ENCODE measurements at regions not wholly inside any gene's neighbourhood (a gene's known extent, or its start where the extent isn't known, plus 50 kb on each side); places are given as distances from the start of the nearest gene placed in this dataset.

DNA sequence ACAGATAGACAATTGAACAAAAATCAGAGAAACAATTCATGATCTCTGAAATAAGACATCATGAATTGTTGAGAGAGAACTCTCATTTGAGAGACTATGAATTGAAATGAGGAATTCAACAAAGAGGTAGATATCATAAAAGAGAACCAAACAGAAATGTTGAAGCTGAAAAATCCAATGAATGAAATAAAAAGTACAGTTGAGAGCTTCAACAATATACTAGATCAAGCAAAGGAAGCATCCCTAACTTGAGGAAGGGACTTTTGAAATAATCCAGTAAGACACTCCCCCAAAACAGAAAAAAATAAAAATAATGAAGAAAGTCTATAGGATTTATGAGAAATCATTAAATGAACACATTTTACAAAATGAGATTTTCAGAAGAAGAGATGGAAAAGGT is 310.0 kb upstream of the PCDH10 start:
- TF ChIP-seq, protein P1, sequence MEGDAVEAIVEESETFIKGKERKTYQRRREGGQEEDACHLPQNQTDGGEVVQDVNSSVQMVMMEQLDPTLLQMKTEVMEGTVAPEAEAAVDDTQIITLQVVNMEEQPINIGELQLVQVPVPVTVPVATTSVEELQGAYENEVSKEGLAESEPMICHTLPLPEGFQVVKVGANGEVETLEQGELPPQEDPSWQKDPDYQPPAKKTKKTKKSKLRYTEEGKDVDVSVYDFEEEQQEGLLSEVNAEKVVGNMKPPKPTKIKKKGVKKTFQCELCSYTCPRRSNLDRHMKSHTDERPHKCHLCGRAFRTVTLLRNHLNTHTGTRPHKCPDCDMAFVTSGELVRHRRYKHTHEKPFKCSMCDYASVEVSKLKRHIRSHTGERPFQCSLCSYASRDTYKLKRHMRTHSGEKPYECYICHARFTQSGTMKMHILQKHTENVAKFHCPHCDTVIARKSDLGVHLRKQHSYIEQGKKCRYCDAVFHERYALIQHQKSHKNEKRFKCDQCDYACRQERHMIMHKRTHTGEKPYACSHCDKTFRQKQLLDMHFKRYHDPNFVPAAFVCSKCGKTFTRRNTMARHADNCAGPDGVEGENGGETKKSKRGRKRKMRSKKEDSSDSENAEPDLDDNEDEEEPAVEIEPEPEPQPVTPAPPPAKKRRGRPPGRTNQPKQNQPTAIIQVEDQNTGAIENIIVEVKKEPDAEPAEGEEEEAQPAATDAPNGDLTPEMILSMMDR (conservative IDR thresholded peaks at IDR 0.05; ENCODE audit: control insufficient read depth, insufficient read depth, low read depth, low read length) = no peak
- no peak for DNase-seq (ENCODE audit: low read depth)
- no peak overlapping the region for H3K4me3 ChIP-seq (ENCODE audit: control insufficient read depth, low read depth, low read length)

DNA sequence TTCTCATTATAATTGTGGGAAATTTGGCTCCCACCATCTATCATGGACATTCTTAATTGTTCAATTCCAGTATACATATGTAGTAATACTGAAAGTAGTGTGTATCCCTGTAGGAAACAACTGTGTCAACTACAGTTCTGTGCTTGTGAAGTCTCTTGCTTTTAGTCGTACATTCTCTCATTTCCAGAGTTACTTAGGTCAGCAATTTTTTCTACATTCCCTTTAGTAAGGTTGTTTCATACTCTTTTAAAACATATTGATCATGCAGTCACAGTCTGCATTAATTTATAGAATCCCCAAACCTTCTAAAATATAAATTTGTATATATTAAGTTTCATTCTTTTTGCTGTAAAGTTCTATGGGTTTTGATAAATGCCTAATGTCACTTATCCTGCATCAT is 289.2 kb upstream of the PCDH10 start:
- TF ChIP-seq, protein P1 (conservative IDR thresholded peaks at IDR 0.05; ENCODE audit: control insufficient read depth, insufficient read depth, low read depth, low read length) = no peak
- DNase-seq (ENCODE audit: low read depth) = no peak
- no peak overlapping the region for H3K4me3 ChIP-seq (ENCODE audit: control insufficient read depth, low read depth, low read length)

DNA sequence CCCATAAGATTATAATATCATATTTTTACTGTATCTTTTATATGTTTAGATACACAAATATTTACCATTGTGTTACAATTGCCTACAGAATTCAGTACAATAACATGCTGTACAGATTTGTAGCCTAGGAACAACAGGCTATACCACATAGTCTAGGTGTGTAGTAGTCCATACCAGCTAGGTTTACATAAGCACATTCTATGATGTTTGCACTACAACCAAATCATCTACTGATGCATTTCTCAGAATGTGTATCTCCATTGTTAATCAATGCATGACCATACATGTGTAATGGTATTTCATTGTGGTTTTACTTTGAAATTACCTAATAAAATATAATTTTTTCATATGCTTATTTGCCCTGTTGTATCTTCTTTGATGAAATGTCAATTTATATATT is 288.1 kb upstream of the PCDH10 start:
- no peak overlapping the region for H3K4me3 ChIP-seq (ENCODE audit: control insufficient read depth, low read depth, low read length)
- TF ChIP-seq, protein P1 (conservative IDR thresholded peaks at IDR 0.05; ENCODE audit: control insufficient read depth, insufficient read depth, low read depth, low read length) = no peak
- no peak for DNase-seq (ENCODE audit: low read depth)

DNA sequence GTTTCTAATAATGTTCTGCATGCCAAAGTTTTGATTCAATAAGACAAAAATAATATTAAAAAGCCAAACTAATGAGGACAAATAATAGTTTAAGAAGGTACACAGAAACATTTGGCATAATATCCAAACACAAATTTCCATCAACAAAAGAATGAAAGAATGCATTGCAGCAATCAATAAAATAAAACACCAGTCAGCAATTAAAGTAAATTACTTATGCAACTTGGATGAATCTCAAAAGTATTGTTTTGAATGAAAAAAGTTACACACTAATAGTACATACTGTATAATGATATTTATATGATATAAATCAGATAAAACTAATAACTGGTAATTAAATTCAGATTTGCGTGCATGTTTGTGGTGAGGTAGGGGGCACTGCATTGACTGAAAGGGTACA is 285.5 kb upstream of the PCDH10 start:
- H3K4me3 ChIP-seq (ENCODE audit: control insufficient read depth, low read depth, low read length) = no peak overlapping the region
- TF ChIP-seq, protein P1 (conservative IDR thresholded peaks at IDR 0.05; ENCODE audit: control insufficient read depth, insufficient read depth, low read depth, low read length) = no peak
- no peak for DNase-seq (ENCODE audit: low read depth)

DNA sequence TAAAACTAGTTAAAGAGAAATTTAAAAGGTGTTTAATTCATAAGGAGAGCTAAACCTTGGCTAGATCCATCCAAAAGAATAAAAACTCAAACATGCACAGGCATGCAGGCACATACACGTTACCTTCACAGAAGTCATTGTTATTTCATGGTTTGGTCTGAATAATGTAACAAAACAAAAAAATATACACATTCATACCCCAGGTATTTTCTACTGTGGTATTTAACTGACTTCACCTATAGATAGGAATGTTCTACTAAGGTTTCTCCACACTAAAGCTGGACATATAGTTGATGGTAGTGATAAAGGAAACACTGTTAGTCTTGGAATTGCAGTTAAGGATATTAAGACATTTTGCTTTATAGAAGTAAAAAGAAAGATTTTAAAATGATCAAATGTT is 283.6 kb upstream of the PCDH10 start:
- DNase-seq (ENCODE audit: low read depth) = no peak
- TF ChIP-seq, protein P1 (conservative IDR thresholded peaks at IDR 0.05; ENCODE audit: control insufficient read depth, insufficient read depth, low read depth, low read length) = no peak

DNA sequence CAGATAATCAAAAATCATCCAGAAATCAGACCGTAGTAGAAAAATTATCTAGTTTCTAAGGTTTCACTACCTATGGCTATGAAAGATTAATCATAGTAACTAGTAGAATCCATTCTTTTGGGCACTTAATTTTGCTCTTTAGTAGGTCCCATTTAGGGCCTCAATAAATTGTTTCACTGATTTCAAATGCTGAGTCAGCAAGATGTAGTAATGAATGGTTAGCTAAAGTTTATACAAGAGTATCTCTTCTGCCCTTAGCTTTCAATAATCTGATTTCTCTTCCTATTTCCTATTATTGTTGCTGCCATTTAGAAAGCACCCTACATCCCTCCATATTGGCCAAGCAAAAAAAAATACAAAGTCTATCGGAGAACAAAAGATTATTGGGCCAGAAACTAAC is 283.2 kb upstream of the PCDH10 start:
- no peak for DNase-seq (ENCODE audit: low read depth)
- no peak overlapping the region for H3K4me3 ChIP-seq (ENCODE audit: control insufficient read depth, low read depth, low read length)
- TF ChIP-seq, protein P1 (conservative IDR thresholded peaks at IDR 0.05; ENCODE audit: control insufficient read depth, insufficient read depth, low read depth, low read length) = no peak

More for the DNA sequence above, 283.6 kb upstream of the PCDH10 start:
- no peak overlapping the region for H3K4me3 ChIP-seq (ENCODE audit: control insufficient read depth, low read depth, low read length)

DNA sequence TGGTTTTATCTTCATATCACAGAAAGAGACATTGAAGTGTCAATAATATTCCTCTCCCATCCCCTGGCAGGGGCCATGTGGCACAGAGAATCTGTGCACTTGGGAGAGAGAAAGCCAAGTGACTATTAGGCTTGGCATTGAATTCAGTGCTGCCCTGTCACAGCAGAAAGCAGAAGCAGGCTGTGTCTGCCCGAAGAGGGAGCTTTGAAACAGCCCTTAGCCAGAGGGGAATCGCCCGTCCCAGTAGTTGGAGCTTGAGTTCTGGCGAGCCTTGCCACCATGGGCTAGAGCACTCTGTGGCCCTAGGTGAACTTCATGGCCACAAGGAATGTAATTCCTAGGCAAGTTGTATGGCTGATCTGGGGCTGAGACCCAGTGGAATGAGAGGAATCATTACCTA is 282.5 kb upstream of the PCDH10 start:
- DNase-seq (ENCODE audit: low read depth) = no peak
- H3K4me3 ChIP-seq (ENCODE audit: control insufficient read depth, low read depth, low read length) = no peak overlapping the region
- TF ChIP-seq, protein P1 (conservative IDR thresholded peaks at IDR 0.05; ENCODE audit: control insufficient read depth, insufficient read depth, low read depth, low read length) = no peak

Data from fibroblast of mammary gland (primary cell).